Neural progenitor cell (in vitro differentiated cells): ENCODE measurements at regions not wholly inside any gene's neighbourhood (a gene's known extent, or its start where the extent isn't known, plus 50 kb on each side); places are given as distances from the start of the nearest gene placed in this dataset.

Experiments
- EZH2 ChIP-seq: fragments of 200-600 bp; sonication (generic); IDR thresholded peaks from 2 replicates; pipeline ENCODE4 v1.6.1; 2017; ENCODE audit warnings: antibody characterized with exemption, mild to moderate bottlenecking, moderate library complexity
- EZH2phosphoT487 ChIP-seq: fragments of 200-600 bp; sonication (generic); IDR thresholded peaks from 2 replicates; pipeline ENCODE4 v1.6.1; 2017; ENCODE audit warnings: antibody characterized with exemption
- TF ChIP-seq, protein P1 (sequence below): fragments of 200-600 bp; sonication (generic); IDR thresholded peaks from 2 replicates; pipeline ENCODE4 v1.5.1; 2017; ENCODE audit warnings: antibody characterized with exemption, mild to moderate bottlenecking

- TF ChIP-seq, protein P1, sequence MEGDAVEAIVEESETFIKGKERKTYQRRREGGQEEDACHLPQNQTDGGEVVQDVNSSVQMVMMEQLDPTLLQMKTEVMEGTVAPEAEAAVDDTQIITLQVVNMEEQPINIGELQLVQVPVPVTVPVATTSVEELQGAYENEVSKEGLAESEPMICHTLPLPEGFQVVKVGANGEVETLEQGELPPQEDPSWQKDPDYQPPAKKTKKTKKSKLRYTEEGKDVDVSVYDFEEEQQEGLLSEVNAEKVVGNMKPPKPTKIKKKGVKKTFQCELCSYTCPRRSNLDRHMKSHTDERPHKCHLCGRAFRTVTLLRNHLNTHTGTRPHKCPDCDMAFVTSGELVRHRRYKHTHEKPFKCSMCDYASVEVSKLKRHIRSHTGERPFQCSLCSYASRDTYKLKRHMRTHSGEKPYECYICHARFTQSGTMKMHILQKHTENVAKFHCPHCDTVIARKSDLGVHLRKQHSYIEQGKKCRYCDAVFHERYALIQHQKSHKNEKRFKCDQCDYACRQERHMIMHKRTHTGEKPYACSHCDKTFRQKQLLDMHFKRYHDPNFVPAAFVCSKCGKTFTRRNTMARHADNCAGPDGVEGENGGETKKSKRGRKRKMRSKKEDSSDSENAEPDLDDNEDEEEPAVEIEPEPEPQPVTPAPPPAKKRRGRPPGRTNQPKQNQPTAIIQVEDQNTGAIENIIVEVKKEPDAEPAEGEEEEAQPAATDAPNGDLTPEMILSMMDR: no peak
- TF ChIP-seq EZH2 (no peak), EZH2phosphoT487 (no peak)
Measured at GRCh38 chr18:64415218-64415617, 266.3 kb upstream of the LINC00305 start.
